GM10248 (cell line): ENCODE measurements at regions not wholly inside any gene's neighbourhood (a gene's known extent, or its start where the extent isn't known, plus 50 kb on each side); places are given as distances from the start of the nearest gene placed in this dataset.

Experiments
- CTCF ChIA-PET: fragments of 300-600 bp; sonication (Branson Sonifier 250); formaldehyde crosslinking; extraction: SDS; loops from one replicate; lab custom pipeline; 2021; ENCODE audit warnings: antibody characterized with exemption; lab: Yijun Ruan, JAX
- POLR2A ChIA-PET: fragments of 350-650 bp; sonication (Branson Sonifier 250); formaldehyde crosslinking; extraction: SDS; loops from one replicate; lab custom pipeline; 2020; ENCODE audit warnings: antibody characterized with exemption; lab: Yijun Ruan, JAX
- DNase-seq: peaks from one replicate; pipeline ENCODE4 v3.0.0; 2012; ENCODE audit errors: extremely low spot score
- TF ChIP-seq, protein P1 (sequence below): IDR thresholded peaks from 2 replicates; pipeline ENCODE4 v1.5.1; 2012; ENCODE audit warnings: mild to moderate bottlenecking, low read depth; ENCODE audit errors: extremely low read depth, missing control alignments, control extremely low read depth

DNA sequence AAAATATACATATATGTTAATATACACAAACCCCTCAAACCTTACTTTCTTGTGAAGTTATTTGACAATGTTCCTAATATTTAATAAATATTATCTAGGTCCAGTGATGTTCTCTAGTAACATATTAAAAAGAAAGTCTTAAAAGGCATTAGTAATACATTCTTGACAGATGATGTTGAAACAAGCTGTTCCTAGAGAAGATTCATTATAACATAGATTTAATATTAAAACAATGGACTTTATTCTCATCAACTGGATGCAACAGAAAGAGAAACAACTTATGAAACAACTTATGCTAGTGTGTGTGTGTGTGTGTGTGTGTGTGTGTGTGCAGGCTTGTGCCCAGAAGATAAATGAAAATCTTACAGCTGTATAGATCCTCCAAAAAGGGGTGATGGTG is 68.5 kb upstream of the PLXNA2 start:
- TF ChIP-seq, protein P1, sequence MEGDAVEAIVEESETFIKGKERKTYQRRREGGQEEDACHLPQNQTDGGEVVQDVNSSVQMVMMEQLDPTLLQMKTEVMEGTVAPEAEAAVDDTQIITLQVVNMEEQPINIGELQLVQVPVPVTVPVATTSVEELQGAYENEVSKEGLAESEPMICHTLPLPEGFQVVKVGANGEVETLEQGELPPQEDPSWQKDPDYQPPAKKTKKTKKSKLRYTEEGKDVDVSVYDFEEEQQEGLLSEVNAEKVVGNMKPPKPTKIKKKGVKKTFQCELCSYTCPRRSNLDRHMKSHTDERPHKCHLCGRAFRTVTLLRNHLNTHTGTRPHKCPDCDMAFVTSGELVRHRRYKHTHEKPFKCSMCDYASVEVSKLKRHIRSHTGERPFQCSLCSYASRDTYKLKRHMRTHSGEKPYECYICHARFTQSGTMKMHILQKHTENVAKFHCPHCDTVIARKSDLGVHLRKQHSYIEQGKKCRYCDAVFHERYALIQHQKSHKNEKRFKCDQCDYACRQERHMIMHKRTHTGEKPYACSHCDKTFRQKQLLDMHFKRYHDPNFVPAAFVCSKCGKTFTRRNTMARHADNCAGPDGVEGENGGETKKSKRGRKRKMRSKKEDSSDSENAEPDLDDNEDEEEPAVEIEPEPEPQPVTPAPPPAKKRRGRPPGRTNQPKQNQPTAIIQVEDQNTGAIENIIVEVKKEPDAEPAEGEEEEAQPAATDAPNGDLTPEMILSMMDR = no peak
- CTCF ChIA-PET = no interaction called here
- DNase-seq = no peak
- POLR2A ChIA-PET = no interaction called here

DNA sequence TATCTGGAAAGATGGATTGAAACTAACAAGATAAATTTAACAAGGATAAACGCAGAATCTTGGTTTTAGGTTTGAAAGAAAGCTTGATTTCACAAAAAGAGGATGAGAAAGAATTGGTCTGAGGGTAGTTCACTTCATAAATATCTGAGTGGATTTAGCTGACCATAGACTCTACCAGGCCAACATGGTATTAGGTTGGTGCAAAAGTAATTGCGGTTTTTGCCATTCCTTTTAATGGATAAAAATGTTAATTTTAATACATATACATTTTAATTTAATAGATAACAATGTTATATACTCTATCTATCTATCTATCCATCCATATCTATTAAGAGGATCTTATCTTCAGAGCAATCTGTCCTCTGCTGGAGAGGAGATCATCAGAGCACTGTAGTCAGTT is 70.2 kb upstream of the PLXNA2 start:
- CTCF ChIA-PET = no interaction called here
- POLR2A ChIA-PET = no interaction called here
- TF ChIP-seq, protein P1 = no peak
- DNase-seq = no peak

DNA sequence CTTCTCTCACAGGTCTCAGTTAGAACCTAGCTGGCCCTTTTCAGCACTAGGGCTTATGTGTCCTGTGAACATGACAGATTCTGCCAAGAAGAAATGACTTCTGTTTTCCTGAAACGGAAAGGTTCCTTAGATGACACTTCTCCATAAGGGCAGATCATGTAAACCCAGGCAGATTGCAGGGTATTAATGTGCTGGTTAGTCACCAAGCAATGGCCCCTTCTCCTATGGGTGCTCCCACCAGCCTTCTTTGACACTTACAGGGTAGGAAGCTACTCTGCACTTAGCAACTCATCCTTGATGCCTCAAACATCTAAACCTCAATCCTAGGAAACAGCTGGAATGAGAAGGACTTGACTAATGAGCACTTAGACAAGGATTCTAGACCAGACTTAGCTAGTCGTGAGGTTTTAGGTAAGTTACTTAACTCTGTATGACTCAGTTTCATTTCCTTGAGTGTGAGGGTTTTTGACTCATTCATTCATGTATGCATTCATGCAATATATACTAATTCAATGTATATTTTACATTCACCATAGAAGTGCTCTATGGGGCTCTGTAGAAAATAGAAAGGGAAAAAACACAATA is 74.1 kb upstream of the PLXNA2 start:
- CTCF ChIA-PET = no interaction called here
- TF ChIP-seq, protein P1 = no peak
- DNase-seq = no peak
- POLR2A ChIA-PET = no interaction called here

DNA sequence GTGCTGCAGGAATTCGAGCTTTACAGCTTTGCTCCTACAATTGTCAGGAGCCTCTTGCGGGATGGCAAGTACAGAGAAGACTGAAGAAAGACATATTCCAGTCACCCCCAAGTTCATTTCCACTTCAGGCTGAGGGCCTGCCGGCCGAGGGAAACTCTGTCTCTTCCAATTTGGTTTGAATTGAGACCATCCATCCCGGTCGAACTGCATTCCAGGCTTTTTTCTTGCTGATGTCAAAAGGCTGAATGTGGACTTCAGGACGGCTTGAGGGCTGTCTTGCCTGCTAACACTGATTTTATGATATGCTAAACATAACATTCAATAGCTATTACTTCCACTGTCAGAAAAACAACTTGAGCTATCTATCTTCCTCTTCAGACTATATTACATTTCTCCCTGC is 79.8 kb upstream of the PLXNA2 start:
- DNase-seq = no peak
- TF ChIP-seq, protein P1 = no peak
- CTCF ChIA-PET = interaction anchor here (1.2 to 2.1 kb wide), 2 partner anchors 10 to 12 kb away, joined by 4 to 5 read pairs; no protein-coding TSS in a partner anchor
- POLR2A ChIA-PET = no interaction called here

DNA sequence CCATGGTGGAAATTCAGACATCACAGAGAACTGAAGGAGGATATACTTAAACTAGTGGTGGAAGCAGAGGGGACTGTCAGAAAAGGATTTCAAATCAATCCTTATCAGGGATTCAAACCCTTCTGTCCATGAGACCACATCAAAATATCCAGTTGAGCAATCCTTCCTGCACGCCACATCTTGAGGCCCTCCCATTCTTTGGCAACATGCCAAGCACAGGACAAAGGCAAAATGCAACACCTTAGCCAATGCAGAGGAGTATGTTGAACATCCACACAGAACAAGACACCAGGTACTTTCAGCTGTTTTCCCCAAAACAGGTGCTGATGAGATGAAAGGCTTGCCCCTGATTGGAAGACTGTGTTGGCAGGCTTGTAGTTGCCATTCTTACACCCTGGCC is 81.8 kb upstream of the PLXNA2 start:
- ChIA-PET POLR2A (no interaction called here), CTCF (no interaction called here)
- no peak for DNase-seq
- TF ChIP-seq, protein P1 = no peak

DNA sequence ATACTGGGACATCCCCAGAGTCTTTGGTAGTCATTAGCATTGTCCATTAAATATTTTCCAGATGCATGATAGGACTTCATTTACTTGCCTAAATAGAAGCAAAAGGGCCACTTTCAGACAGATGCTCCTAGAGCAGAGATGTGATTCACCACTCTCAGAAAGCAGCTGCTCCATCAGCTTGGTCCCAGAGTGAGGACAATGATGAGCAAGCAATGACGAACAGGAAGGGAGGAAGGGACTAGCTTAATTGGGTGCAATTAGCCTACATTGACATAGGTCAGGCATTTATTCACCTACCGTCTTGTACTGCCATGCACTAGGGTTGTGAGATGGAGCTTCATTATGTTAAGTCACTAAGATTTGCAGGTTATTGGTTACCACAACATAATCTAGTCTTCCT is 85.1 kb upstream of the PLXNA2 start:
- no peak for DNase-seq
- POLR2A ChIA-PET = no interaction called here
- CTCF ChIA-PET = no interaction called here
- TF ChIP-seq, protein P1 = no peak
